SK-N-SH (cell line): ENCODE measurements at regions not wholly inside any gene's neighbourhood (a gene's known extent, or its start where the extent isn't known, plus 50 kb on each side); places are given as distances from the start of the nearest gene placed in this dataset.

Experiments used
- CTCF ChIA-PET: fragments of 300-600, 350-600 bp; formaldehyde crosslinking; extraction: SDS; loops from one replicate; lab custom pipeline; 2021; lab: Yijun Ruan, JAX
- POLR2A ChIA-PET: fragments of 350-600 bp; sonication (Branson Sonifier 250); formaldehyde crosslinking; extraction: SDS; loops from one replicate; lab custom pipeline; 2020; ENCODE audit warnings: antibody characterized with exemption, inconsistent platforms; lab: Yijun Ruan, JAX
- DNase-seq: peaks from one replicate; pipeline ENCODE4 v3.0.0; 2012
- H2AFZ ChIP-seq: fragments of 200-600 bp; sonication (generic); 2 replicates; pipeline ENCODE4 v1.8.1; 2016; ENCODE audit warnings: antibody characterized with exemption, mild to moderate bottlenecking, low read depth
- H3F3A ChIP-seq: fragments of 200-600 bp; sonication (generic); replicated peaks from 2 replicates; pipeline ENCODE3; 2016; ENCODE audit warnings: antibody characterized with exemption, mild to moderate bottlenecking; ENCODE audit not compliant: insufficient read depth
- H3K27ac ChIP-seq, 2 experiments: fragments of 200-500 bp in 1 of 2; fragments of 200-600 bp in 1 of 2; sonication (Bioruptor generic) in 1 of 2; sonication (generic), shearing (Covaris generic) in 1 of 2; 2 replicates each; pipeline versions ENCODE4 v1.5.1 to v1.6.1; 2014 to 2016; ENCODE audit warnings: low read depth in 2 of 2, inconsistent platforms in 1 of 2, low read length in 1 of 2, mild to moderate bottlenecking in 1 of 2, mixed read lengths in 1 of 2
- H3K27me3 ChIP-seq: fragments of 200-600 bp; sonication (generic), shearing (Covaris generic); 2 replicates; pipeline ENCODE4 v1.6.1; 2016; ENCODE audit warnings: mixed run types; ENCODE audit not compliant: insufficient read depth
- H3K36me3 ChIP-seq, 2 experiments: fragments of 200-500 bp in 1 of 2; fragments of 200-600 bp in 1 of 2; sonication (Bioruptor generic) in 1 of 2; sonication (generic) in 1 of 2; replicated peaks in 1 of 2; 2 replicates each; pipeline versions ENCODE3 to v1.5.1; 2014 to 2016; ENCODE audit warnings: low read length in 1 of 2, mild to moderate bottlenecking in 1 of 2; ENCODE audit not compliant: insufficient read depth in 2 of 2, control insufficient read depth in 1 of 2
- H3K4me1 ChIP-seq, 2 experiments: fragments of 200-500 bp in 1 of 2; fragments of 200-600 bp in 1 of 2; sonication (Bioruptor generic) in 1 of 2; sonication (generic), shearing (Covaris generic) in 1 of 2; 2 replicates each; pipeline versions ENCODE4 v1.5.1 to v1.6.1; 2014 to 2016; ENCODE audit warnings: low read depth in 1 of 2, low read length in 1 of 2, mixed run types in 1 of 2; ENCODE audit not compliant: insufficient read depth in 2 of 2, control insufficient read depth in 1 of 2
- H3K4me2 ChIP-seq: fragments of 200-600 bp; sonication (generic), shearing (Covaris generic); 2 replicates; pipeline ENCODE4 v1.6.1; 2017; ENCODE audit warnings: mixed run types
- H3K4me3 ChIP-seq, 2 experiments: fragments of 200-500 bp in 1 of 2; fragments of 200-600 bp in 1 of 2; sonication (Bioruptor generic) in 1 of 2; sonication (generic), shearing (Covaris generic) in 1 of 2; 2 replicates each; pipeline versions ENCODE4 v1.5.1 to v1.8.1; 2014 to 2016; ENCODE audit warnings: low read depth in 2 of 2, inconsistent platforms in 1 of 2, low read length in 1 of 2, mild to moderate bottlenecking in 1 of 2, mixed read lengths in 1 of 2, moderate library complexity in 1 of 2
- H3K79me2 ChIP-seq: fragments of 200-600 bp; sonication (generic); 2 replicates; pipeline ENCODE4 v1.8.1; 2017; ENCODE audit warnings: mild to moderate bottlenecking; ENCODE audit not compliant: insufficient read depth
- H3K9ac ChIP-seq: fragments of 200-600 bp; sonication (generic); 2 replicates; pipeline ENCODE4 v1.6.1; 2017; ENCODE audit warnings: mixed run types
- H3K9me2 ChIP-seq: fragments of 200-600 bp; sonication (generic); 2 replicates; pipeline ENCODE4 v1.6.1; 2017; ENCODE audit warnings: mixed run types
- H3K9me3 ChIP-seq: fragments of 200-600 bp; sonication (generic); 2 replicates; pipeline ENCODE4 v1.6.1; 2017; ENCODE audit warnings: mixed run types, mild to moderate bottlenecking, moderate library complexity
- H4K20me1 ChIP-seq: fragments of 200-600 bp; sonication (generic); 2 replicates; pipeline ENCODE4 v1.6.1; 2017; ENCODE audit warnings: mild to moderate bottlenecking, mixed run types; ENCODE audit not compliant: insufficient read depth
- CHD2 ChIP-seq: fragments of 150-350 bp; IDR thresholded peaks from 2 replicates; pipeline ENCODE4 v1.6.1; 2018; ENCODE audit warnings: low read length; ENCODE audit not compliant: partially characterized antibody
- EP300 ChIP-seq, 2 experiments: IDR thresholded peaks; 2 replicates each; pipeline versions ENCODE4 v1.4.0 to v1.6.1; 2012; ENCODE audit warnings: borderline replicate concordance in 1 of 2, low read depth in 1 of 2, low read length in 1 of 2
- FOSL2 ChIP-seq: IDR thresholded peaks from 2 replicates; pipeline ENCODE4 v1.4.0; 2012; ENCODE audit warnings: low read depth, mild to moderate bottlenecking, moderate library complexity, borderline replicate concordance
- FOXM1 ChIP-seq: IDR thresholded peaks from 2 replicates; pipeline ENCODE4 v1.4.0; 2012; ENCODE audit warnings: low read depth, mild to moderate bottlenecking
- GABPA ChIP-seq: IDR thresholded peaks from 2 replicates; pipeline ENCODE4 v1.4.0; 2012; ENCODE audit warnings: low read depth, mild to moderate bottlenecking
- GATA2 ChIP-seq: sonication (generic); formaldehyde crosslinking; IDR thresholded peaks from 2 replicates; pipeline ENCODE4 v1.5.0; 2020; ENCODE audit warnings: mild to moderate bottlenecking, missing genetic modification reagents
- MEF2A ChIP-seq: IDR thresholded peaks from 2 replicates; pipeline ENCODE4 v1.4.0; 2012; ENCODE audit warnings: low read depth, borderline replicate concordance
- NFIC ChIP-seq: IDR thresholded peaks from 2 replicates; pipeline ENCODE4 v1.4.0; 2012; ENCODE audit warnings: borderline replicate concordance
- NRF1 ChIP-seq: IDR thresholded peaks from 2 replicates; pipeline ENCODE4 v1.6.1; 2012; ENCODE audit warnings: low read depth, mild to moderate bottlenecking, low read length
- POLR2AphosphoS5 ChIP-seq: IDR thresholded peaks from 2 replicates; pipeline ENCODE4 v1.6.1; 2012; ENCODE audit warnings: low read depth, low read length
- RFX5 ChIP-seq: IDR thresholded peaks from 2 replicates; pipeline ENCODE4 v1.6.1; 2012; ENCODE audit warnings: mild to moderate bottlenecking, improper control_type of control experiment, low read length
- SIN3A ChIP-seq: IDR thresholded peaks from 2 replicates; pipeline ENCODE4 v1.6.1; 2012; ENCODE audit warnings: low read depth, mild to moderate bottlenecking, low read length, moderate library complexity, borderline replicate concordance
- TEAD4 ChIP-seq: IDR thresholded peaks from 2 replicates; pipeline ENCODE4 v1.4.0; 2012; ENCODE audit warnings: mild to moderate bottlenecking, borderline replicate concordance; ENCODE audit not compliant: insufficient read depth
- WGBS: methylation state at CpG from one replicate; pipeline ENCODE4 v1.1.6; 2017; ENCODE audit warnings: low lambda C conversion rate; 5-methylcytosine and 5-hydroxymethylcytosine counted together
- TF ChIP-seq, protein P1 (sequence below): IDR thresholded peaks from 2 replicates; pipeline ENCODE4 v1.6.1; 2012; ENCODE audit warnings: mild to moderate bottlenecking, low read depth, low read length, moderate library complexity
- TF ChIP-seq, protein P2 (sequence below): fragments of 150-350 bp; IDR thresholded peaks from 2 replicates; pipeline ENCODE4 v1.6.1; 2016; ENCODE audit warnings: mild to moderate bottlenecking, low read depth, low read length
- TF ChIP-seq, protein P3 (sequence below): IDR thresholded peaks from 2 replicates; pipeline ENCODE4 v1.4.0; 2012; ENCODE audit warnings: low read depth
- TF ChIP-seq, protein P4 (sequence below): IDR thresholded peaks from 2 replicates; pipeline ENCODE4; 2012

DNA sequence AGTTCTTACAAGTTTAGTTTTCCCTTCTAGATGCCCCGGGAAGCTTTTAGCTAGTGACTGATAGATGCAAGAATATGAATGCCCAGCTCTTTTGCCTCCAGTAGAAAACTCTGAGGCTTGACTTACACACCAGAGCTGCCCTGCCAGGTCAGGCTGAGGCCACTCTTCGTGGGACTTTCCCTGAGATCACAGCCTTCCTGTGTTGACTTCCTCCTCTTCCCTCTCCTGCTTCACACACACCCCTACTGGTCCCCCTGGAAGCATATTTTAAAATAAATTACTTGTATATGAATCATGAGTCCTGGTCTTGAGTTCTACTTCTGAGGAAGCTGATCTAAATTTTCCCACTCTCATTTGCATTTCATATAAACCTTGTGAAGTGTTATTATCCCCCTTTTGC is 413.7 kb downstream of the PDCD6IP start:
- Histone ChIP-seq H3F3A (no peaks in the 10 kb centered on the region), H3K4me2 (no peak overlapping the region), H3K9me2 (no peaks in the 10 kb centered on the region), H3K79me2 (no peaks in the 10 kb centered on the region), H2AFZ (no peak overlapping the region), H3K36me3 (no peaks in the 10 kb centered on the region), H4K20me1 (no peaks in the 10 kb centered on the region), H3K9me3 (no peaks in the 10 kb centered on the region), H3K27me3 (no peaks in the 10 kb centered on the region), H3K4me1 (peaks cover 2 to 20% of the 10 kb centered on the region in 2 experiments; a peak in 2 of 4 replicates), H3K9ac (no peak overlapping the region), H3K27ac (no peak overlapping the region; a peak in 1 of 4 replicates), H3K4me3 (no peak overlapping the region)
- POLR2A ChIA-PET = no interaction called here
- 33% methylated on average over 2 of the region's 2 CpGs for WGBS
- TF ChIP-seq RFX5 (no peak), TEAD4 (no peak), SIN3A (no peak)
- TF ChIP-seq, protein P1, sequence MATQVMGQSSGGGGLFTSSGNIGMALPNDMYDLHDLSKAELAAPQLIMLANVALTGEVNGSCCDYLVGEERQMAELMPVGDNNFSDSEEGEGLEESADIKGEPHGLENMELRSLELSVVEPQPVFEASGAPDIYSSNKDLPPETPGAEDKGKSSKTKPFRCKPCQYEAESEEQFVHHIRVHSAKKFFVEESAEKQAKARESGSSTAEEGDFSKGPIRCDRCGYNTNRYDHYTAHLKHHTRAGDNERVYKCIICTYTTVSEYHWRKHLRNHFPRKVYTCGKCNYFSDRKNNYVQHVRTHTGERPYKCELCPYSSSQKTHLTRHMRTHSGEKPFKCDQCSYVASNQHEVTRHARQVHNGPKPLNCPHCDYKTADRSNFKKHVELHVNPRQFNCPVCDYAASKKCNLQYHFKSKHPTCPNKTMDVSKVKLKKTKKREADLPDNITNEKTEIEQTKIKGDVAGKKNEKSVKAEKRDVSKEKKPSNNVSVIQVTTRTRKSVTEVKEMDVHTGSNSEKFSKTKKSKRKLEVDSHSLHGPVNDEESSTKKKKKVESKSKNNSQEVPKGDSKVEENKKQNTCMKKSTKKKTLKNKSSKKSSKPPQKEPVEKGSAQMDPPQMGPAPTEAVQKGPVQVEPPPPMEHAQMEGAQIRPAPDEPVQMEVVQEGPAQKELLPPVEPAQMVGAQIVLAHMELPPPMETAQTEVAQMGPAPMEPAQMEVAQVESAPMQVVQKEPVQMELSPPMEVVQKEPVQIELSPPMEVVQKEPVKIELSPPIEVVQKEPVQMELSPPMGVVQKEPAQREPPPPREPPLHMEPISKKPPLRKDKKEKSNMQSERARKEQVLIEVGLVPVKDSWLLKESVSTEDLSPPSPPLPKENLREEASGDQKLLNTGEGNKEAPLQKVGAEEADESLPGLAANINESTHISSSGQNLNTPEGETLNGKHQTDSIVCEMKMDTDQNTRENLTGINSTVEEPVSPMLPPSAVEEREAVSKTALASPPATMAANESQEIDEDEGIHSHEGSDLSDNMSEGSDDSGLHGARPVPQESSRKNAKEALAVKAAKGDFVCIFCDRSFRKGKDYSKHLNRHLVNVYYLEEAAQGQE = no peak
- TF ChIP-seq, protein P2, sequence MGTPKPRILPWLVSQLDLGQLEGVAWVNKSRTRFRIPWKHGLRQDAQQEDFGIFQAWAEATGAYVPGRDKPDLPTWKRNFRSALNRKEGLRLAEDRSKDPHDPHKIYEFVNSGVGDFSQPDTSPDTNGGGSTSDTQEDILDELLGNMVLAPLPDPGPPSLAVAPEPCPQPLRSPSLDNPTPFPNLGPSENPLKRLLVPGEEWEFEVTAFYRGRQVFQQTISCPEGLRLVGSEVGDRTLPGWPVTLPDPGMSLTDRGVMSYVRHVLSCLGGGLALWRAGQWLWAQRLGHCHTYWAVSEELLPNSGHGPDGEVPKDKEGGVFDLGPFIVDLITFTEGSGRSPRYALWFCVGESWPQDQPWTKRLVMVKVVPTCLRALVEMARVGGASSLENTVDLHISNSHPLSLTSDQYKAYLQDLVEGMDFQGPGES = no peak
- CTCF ChIA-PET = interaction anchor here (1.3 to 1.4 kb wide), 2 partner anchors 9 to 233 kb away, joined by 3 read pairs; no protein-coding TSS in a partner anchor
- no peak for DNase-seq

DNA sequence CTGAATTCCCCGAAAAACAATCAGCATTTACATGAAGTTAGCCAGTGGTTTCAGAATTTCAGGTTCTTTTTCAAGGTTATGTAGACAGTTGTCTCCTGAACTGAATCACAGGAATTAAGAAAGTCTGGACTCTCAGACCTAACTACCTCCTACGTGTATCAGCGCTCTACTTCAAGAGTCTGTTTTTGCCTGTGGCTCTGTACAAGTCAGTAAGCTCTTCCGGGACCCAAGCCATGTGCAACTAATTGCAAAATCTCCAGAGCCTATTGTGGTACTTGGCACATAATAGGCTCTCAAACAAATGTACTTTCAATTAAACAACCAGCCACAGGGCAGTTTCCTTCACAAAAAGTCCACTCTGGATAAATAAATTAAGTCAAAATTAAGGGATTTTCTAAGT is 414.2 kb downstream of the PDCD6IP start:
- peak; percentile 3 for DNase-seq
- no peak overlapping the region for H3K9ac ChIP-seq
- no peaks in the 10 kb centered on the region for H3F3A ChIP-seq
- no peak overlapping the region for H3K4me2 ChIP-seq
- WGBS = 28% methylated on average over 4 of the region's 4 CpGs
- no peak for TF ChIP-seq GABPA
- no peak for TF ChIP-seq GATA2 (CRISPR knock-in tag)
- TF ChIP-seq MEF2A = no peak
- TF ChIP-seq TEAD4 = no peak
- TF ChIP-seq, protein P3, sequence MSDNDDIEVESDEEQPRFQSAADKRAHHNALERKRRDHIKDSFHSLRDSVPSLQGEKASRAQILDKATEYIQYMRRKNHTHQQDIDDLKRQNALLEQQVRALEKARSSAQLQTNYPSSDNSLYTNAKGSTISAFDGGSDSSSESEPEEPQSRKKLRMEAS = no peak
- TF ChIP-seq CHD2 = no peak
- no peak for TF ChIP-seq EP300 (IDR thresholded peaks at IDR 0.05; ENCODE audit: borderline replicate concordance in 1 of 2, low read depth in 1 of 2, low read length in 1 of 2)
- TF ChIP-seq NRF1 = no peak
- TF ChIP-seq FOXM1 = no peak
- TF ChIP-seq NFIC = no peak
- TF ChIP-seq POLR2AphosphoS5 = no peak
- TF ChIP-seq, protein P4, sequence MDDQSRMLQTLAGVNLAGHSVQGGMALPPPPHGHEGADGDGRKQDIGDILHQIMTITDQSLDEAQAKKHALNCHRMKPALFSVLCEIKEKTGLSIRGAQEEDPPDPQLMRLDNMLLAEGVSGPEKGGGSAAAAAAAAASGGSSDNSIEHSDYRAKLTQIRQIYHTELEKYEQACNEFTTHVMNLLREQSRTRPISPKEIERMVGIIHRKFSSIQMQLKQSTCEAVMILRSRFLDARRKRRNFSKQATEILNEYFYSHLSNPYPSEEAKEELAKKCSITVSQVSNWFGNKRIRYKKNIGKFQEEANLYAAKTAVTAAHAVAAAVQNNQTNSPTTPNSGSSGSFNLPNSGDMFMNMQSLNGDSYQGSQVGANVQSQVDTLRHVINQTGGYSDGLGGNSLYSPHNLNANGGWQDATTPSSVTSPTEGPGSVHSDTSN = no peak
- no peak for TF ChIP-seq FOSL2
- H2AFZ ChIP-seq = no peak overlapping the region
- no peaks in the 10 kb centered on the region for H3K27me3 ChIP-seq
- H3K79me2 ChIP-seq = no peaks in the 10 kb centered on the region
- no peaks in the 10 kb centered on the region for H3K36me3 ChIP-seq
- ChIA-PET CTCF (interaction anchor here (1.3 kb wide), 1 partner anchor 233 kb away, joined by 3 read pairs; no protein-coding TSS in a partner anchor), POLR2A (no interaction called here)
- H4K20me1 ChIP-seq = no peaks in the 10 kb centered on the region
- no peak overlapping the region for H3K4me3 ChIP-seq
- peaks cover 2 to 20% of the 10 kb centered on the region in 2 experiments; a peak in 2 of 4 replicates for H3K4me1 ChIP-seq
- H3K27ac ChIP-seq = no peak overlapping the region
- no peaks in the 10 kb centered on the region for H3K9me3 ChIP-seq
- H3K9me2 ChIP-seq = no peaks in the 10 kb centered on the region
